Cardiac septum (tissue), 1 donor: ENCODE measurements at regions not wholly inside any gene's neighbourhood (a gene's known extent, or its start where the extent isn't known, plus 50 kb on each side); places are given as distances from the start of the nearest gene placed in this dataset.
"Not testable (repeated sequence)": the region's sequence is repeated elsewhere in the genome, so short reads cannot be mapped to it uniquely, and the experiment has no call there.

ENCODE experiments used
- DNase-seq: peaks from one replicate; pipeline ENCODE4 v3.0.0-alpha.2; 2020; ENCODE audit warnings: low spot score
- intact Hi-C: fragments of 100-400 bp; cut with DNase I; formaldehyde crosslinking; loops from one replicate; pipeline ENCODE4 v1.14.0; 2022
- donor health status: DM: no; HTN: no; CAD: no.

GRCh38 chr1:163471779-163472650, 150.3 kb downstream of the NUF2 start:
- DNase-seq: no peak
- intact Hi-C loops: no loop called here

GRCh38 chr1:163472651-163473248, 151.0 kb downstream of the NUF2 start:
- intact Hi-C loops: no loop called here
- DNase-seq: no peak

GRCh38 chr1:163477276-163477830, 155.6 kb downstream of the NUF2 start:
- intact Hi-C loops: no loop called here
- no peak for DNase-seq

- intact Hi-C loops: not testable (repeated sequence)
These were observed 176.9 kb downstream of the NUF2 start for GRCh38 chr1:163498391-163499330.

DNA sequence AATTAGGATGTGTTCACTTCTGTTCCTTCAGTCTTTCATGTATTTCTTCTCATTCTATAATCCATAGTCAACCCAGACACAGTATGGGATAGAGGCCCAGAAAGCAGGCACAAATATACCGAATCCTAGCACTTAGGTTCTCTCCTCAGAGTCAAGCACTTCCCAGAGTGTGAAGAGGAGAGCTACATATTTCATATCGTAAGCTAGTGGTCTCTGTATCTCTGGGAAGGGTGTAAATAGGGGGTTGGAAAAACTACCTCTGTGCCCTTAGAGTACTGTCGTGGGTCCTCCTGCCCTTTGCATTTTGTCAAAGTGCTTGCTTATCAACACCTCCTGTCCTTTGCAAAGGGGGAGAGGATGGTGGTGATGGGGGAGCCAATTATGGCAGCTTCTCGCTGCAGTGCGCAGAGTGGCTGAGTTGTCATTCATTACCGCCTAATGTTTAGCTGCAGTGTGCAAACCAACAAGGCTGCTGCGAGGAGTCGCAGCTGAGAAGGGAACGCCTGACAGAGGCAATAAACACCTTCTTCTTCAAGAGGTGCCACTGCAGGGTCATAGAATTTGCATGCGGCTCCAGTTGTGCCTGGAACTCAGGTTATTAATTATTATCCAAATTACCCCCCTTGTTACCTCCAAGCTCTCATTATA, 182.7 kb downstream of the NUF2 start:
- intact Hi-C loops: no loop called here
- DNase-seq: no peak

More at GRCh38 chr1:163498391-163499330, 176.9 kb downstream of the NUF2 start:
- not testable (repeated sequence) for DNase-seq

DNA sequence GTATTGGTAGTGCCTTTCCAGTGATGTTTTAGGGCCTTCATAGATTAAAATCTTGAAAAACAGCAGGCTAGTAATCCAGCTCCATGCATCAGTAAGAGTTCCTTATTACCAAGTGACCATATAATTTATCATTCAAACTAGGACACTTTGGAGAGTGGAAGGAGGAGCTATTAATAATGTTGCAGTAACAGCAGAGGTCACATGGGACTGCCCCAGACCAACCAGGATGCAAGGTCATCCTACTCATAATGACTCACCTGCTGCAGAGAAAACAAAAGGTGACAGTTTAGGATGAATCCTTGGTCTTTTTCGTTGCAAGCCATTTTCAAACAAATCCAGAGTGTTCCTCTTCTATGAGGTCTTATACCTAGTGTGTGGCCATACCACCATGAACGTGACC, 187.4 kb downstream of the NUF2 start:
- intact Hi-C loops: no loop called here
- DNase-seq: no peak

DNA sequence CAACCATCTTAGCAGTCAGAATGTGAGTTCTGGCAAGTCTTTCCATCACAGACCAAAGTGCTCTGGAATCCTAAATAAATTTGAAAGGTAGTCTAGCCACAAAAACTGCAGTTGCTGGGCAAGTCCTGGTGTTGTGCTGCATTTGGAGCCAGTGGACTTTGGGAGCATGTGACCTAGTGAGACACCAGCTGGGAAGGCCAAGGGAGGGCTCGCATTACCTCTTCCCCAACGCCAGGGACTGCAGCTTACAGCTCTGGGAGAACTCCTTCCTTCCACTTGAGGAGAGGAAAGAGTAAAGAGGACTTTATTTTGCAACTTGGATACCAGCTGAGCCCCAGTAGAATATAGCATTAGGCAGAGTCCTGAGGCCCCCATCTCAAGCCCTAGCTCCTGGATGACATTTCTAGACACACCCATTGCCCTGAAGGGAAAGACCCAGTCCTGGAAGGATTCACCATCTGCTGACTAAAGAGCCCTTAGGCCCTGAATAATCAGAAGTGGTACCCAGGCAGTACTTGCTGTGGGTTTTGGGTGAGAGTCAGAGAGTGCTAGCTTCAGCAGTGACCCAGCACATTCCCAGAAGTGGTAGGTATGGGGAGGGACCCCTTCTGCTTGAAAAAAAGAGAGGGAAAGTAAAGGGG, 190.7 kb downstream of the NUF2 start:
- intact Hi-C loops: no loop called here
- DNase-seq: no peak

DNA sequence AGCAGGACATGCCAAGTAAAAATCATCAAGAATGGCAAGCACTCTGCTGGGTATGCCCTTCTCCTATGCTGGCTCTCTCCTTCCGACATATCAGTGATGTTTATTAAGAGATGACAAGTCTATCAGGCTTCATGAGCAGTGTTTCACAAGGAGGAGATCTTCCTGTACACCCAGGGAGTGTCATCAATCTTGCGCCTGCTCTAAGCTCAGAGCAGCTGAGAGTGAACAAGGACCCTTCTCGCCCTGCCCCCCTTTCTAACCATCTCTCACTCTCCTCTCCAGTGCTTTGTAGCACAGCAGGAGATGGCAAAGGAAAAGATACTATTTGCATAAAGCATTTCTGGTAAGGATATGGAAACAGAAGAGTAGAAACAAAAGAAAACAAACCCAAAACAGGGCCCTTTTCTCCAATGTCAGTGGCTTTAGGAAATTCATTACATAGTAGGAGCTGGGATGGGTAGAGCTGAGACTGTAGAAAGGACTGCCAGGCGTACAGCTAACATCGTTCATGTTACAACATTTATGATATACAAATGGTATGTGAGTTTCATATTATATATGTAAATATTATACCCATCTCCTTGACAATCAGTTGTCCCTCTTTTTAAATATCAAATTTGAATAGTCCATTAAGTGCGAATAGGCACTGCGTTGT, 201.7 kb downstream of the NUF2 start:
- no peak for DNase-seq
- intact Hi-C loops: no loop called here

GRCh38 chr1:163528710-163529348, 207.1 kb downstream of the NUF2 start:
- intact Hi-C loops: no loop called here
- no peak for DNase-seq

- intact Hi-C loops: no loop called here
- DNase-seq: no peak
These were observed 209.6 kb downstream of the NUF2 start for GRCh38 chr1:163531345-163531744.

DNA sequence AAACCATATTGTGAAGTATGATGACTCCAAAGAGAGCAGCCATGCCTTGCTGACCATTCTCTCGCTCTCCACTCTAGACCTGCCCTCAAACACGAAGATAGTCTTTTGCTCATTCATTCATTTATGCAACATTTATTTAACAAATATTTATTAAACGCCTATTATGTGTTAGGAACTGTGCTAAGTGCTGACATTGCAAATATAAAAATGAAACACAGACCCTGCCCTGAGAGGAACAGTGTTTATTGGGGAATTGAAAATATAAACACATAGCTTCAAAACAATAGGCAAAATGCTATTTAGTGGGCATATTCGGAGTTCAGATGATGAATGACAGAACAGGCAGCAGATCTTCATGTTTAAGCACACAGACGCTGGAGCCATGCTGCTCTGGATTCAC, 213.6 kb downstream of the NUF2 start:
- DNase-seq: no peak
- intact Hi-C loops: loop anchor here (5.0 kb wide), 2 partner anchors 1257 to 1537 kb away; no protein-coding TSS in a partner anchor

DNA sequence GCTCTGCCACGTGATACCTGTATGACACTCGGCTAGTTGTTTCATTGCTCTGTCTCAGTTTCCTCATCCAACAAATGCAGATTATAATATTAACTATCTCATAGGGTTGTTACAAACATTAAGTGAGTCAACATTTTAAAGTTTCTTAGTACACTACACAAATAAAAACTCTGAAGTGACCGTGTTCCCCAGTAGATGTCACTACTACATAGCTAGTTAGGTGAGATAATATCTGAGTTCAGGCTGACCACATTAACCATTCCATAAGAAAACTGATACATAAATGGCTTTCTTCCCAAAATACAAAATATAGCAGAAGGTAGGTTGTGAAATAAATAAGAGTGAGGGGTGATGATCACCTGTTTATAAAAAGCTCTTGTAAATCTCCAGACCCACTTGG, 214.1 kb downstream of the NUF2 start:
- intact Hi-C loops: loop anchor here (5.0 kb wide), 2 partner anchors 1256 to 1536 kb away; no protein-coding TSS in a partner anchor
- no peak for DNase-seq

GRCh38 chr1:163537809-163538208, 216.1 kb downstream of the NUF2 start:
- intact Hi-C loops: loop anchor here (5.0 kb wide), 2 partner anchors 1254 to 1534 kb away; no protein-coding TSS in a partner anchor
- no peak for DNase-seq

GRCh38 chr1:163538667-163539066, 216.9 kb downstream of the NUF2 start:
- intact Hi-C loops: loop anchor here (5.0 kb wide), 2 partner anchors 1254 to 1534 kb away; no protein-coding TSS in a partner anchor
- DNase-seq: no peak

DNA sequence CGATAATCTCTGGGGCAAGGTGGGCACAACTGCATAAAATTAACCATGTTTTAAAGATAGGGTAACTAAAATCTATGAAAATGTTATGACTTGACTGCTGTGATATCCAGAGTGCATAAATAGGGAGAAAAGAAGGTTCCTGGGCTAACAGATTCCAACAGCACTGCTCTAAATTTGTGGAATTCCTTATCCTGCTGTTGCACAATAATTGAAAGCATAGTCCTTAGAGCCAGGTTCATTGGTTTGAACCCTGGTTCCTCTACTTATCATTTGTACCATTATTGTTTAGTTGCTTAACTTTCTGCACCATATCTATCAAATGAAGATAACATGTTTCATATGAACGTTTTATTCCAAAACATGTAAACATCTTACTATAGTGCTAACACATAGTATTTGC, 219.0 kb downstream of the NUF2 start:
- DNase-seq: no peak
- intact Hi-C loops: no loop called here

GRCh38 chr1:163544441-163544840, 222.7 kb downstream of the NUF2 start:
- intact Hi-C loops: no loop called here
- no peak for DNase-seq

- intact Hi-C loops: no loop called here
- no peak for DNase-seq
These were observed 236.4 kb downstream of the NUF2 start for GRCh38 chr1:163558162-163558561.
